ENCODE measurements at regions not wholly inside any gene's neighbourhood (a gene's known extent, or its start where the extent isn't known, plus 50 kb on each side); places are given as distances from the start of the nearest gene placed in this dataset.

GRCh38 chr10:33735464-33735923 lies 401.0 kb upstream of the NRP1 start:
- 68 to 72% methylated on average over 2 of the region's 2 CpGs for WGBS, 2 donors
- TF ChIP-seq CTCF (IDR thresholded peaks at IDR 0.05): no peak
- DNase-seq: no peak
- peaks cover 0 to 13% (median 3%) of the 10 kb centered on the region in 9 donors for H3K4me1 ChIP-seq
- no peaks in the 10 kb centered on the region for H3K36me3 ChIP-seq
- H3K27me3 ChIP-seq: no peaks in the 10 kb centered on the region
- no peak for ATAC-seq
- H3K4me3 ChIP-seq: no peak overlapping the region
- intact Hi-C loops (cut with DNase I): no loop called here
- peaks cover 0 to 4% (median 0%) of the 10 kb centered on the region in 11 donors for H3K9me3 ChIP-seq
- H3K27ac ChIP-seq: no peak overlapping the region

GRCh38 chr10:33734393-33735155 lies 400.1 kb upstream of the NRP1 start:
- DNase-seq (no peak), ATAC-seq (no peak)
- Histone ChIP-seq H3K4me3 (no peak overlapping the region), H3K27ac (no peak overlapping the region), H3K27me3 (no peaks in the 10 kb centered on the region), H3K4me1 (peaks cover 0 to 13% (median 3%) of the 10 kb centered on the region in 9 donors), H3K9me3 (peaks cover 0 to 4% (median 0%) of the 10 kb centered on the region in 11 donors), H3K36me3 (no peaks in the 10 kb centered on the region)
- WGBS, 2 donors: 82 to 88% methylated on average over 6 of the region's 6 CpGs
- no peak for TF ChIP-seq CTCF (IDR thresholded peaks at IDR 0.05)
- intact Hi-C loops (cut with DNase I): no loop called here

- Histone ChIP-seq H3K9me3 (peaks cover 0 to 2% (median 0%) of the 10 kb centered on the region in 11 donors), H3K4me1 (peaks cover 0 to 13% (median 3%) of the 10 kb centered on the region in 9 donors), H3K27me3 (no peaks in the 10 kb centered on the region), H3K27ac (no peak overlapping the region), H3K36me3 (no peaks in the 10 kb centered on the region), H3K4me3 (no peak overlapping the region)
- ATAC-seq (no peak), DNase-seq (no peak)
- 86 to 94% methylated on average over 3 of the region's 3 CpGs for WGBS, 2 donors
- intact Hi-C loops (cut with DNase I): no loop called here
- TF ChIP-seq CTCF (IDR thresholded peaks at IDR 0.05): no peak
These were observed 398.6 kb upstream of the NRP1 start for GRCh38 chr10:33733058-33733457.

- intact Hi-C loops (cut with DNase I): no loop called here
- H3K9me3 ChIP-seq: peaks cover 0 to 10% (median 0%) of the 10 kb centered on the region in 11 donors
- DNase-seq (no peak), ATAC-seq (no peak)
- H3K36me3 ChIP-seq: no peaks in the 10 kb centered on the region
- no peak overlapping the region for H3K4me3 ChIP-seq
- no peak overlapping the region for H3K27ac ChIP-seq
- 60 to 66% methylated on average over 8 of the region's 8 CpGs for WGBS, 2 donors
- H3K4me1 ChIP-seq: peaks cover 0 to 13% (median 3%) of the 10 kb centered on the region in 9 donors
- no peaks in the 10 kb centered on the region for H3K27me3 ChIP-seq
- TF ChIP-seq CTCF (IDR thresholded peaks at IDR 0.05): no peak
These were observed 397.8 kb upstream of the NRP1 start for GRCh38 chr10:33732161-33732680.
